SK-N-SH (cell line): ENCODE measurements at regions not wholly inside any gene's neighbourhood (a gene's known extent, or its start where the extent isn't known, plus 50 kb on each side); places are given as distances from the start of the nearest gene placed in this dataset.

Experiments
- CTCF ChIA-PET: fragments of 300-600, 350-600 bp; formaldehyde crosslinking; extraction: SDS; loops from one replicate; lab custom pipeline; 2021; lab: Yijun Ruan, JAX
- POLR2A ChIA-PET: fragments of 350-600 bp; sonication (Branson Sonifier 250); formaldehyde crosslinking; extraction: SDS; loops from one replicate; lab custom pipeline; 2020; ENCODE audit warnings: antibody characterized with exemption, inconsistent platforms; lab: Yijun Ruan, JAX
- DNase-seq: peaks from one replicate; pipeline ENCODE4 v3.0.0; 2012
- H2AFZ ChIP-seq: fragments of 200-600 bp; sonication (generic); 2 replicates; pipeline ENCODE4 v1.8.1; 2016; ENCODE audit warnings: antibody characterized with exemption, mild to moderate bottlenecking, low read depth
- H3F3A ChIP-seq: fragments of 200-600 bp; sonication (generic); replicated peaks from 2 replicates; pipeline ENCODE3; 2016; ENCODE audit warnings: antibody characterized with exemption, mild to moderate bottlenecking; ENCODE audit not compliant: insufficient read depth
- H3K27ac ChIP-seq, 2 experiments: fragments of 200-500 bp in 1 of 2; fragments of 200-600 bp in 1 of 2; sonication (Bioruptor generic) in 1 of 2; sonication (generic), shearing (Covaris generic) in 1 of 2; 2 replicates each; pipeline versions ENCODE4 v1.5.1 to v1.6.1; 2014 to 2016; ENCODE audit warnings: low read depth in 2 of 2, inconsistent platforms in 1 of 2, low read length in 1 of 2, mild to moderate bottlenecking in 1 of 2, mixed read lengths in 1 of 2
- H3K27me3 ChIP-seq: fragments of 200-600 bp; sonication (generic), shearing (Covaris generic); 2 replicates; pipeline ENCODE4 v1.6.1; 2016; ENCODE audit warnings: mixed run types; ENCODE audit not compliant: insufficient read depth
- H3K36me3 ChIP-seq, 2 experiments: fragments of 200-500 bp in 1 of 2; fragments of 200-600 bp in 1 of 2; sonication (Bioruptor generic) in 1 of 2; sonication (generic) in 1 of 2; replicated peaks in 1 of 2; 2 replicates each; pipeline versions ENCODE3 to v1.5.1; 2014 to 2016; ENCODE audit warnings: low read length in 1 of 2, mild to moderate bottlenecking in 1 of 2; ENCODE audit not compliant: insufficient read depth in 2 of 2, control insufficient read depth in 1 of 2
- H3K4me1 ChIP-seq, 2 experiments: fragments of 200-500 bp in 1 of 2; fragments of 200-600 bp in 1 of 2; sonication (Bioruptor generic) in 1 of 2; sonication (generic), shearing (Covaris generic) in 1 of 2; 2 replicates each; pipeline versions ENCODE4 v1.5.1 to v1.6.1; 2014 to 2016; ENCODE audit warnings: low read depth in 1 of 2, low read length in 1 of 2, mixed run types in 1 of 2; ENCODE audit not compliant: insufficient read depth in 2 of 2, control insufficient read depth in 1 of 2
- H3K4me2 ChIP-seq: fragments of 200-600 bp; sonication (generic), shearing (Covaris generic); 2 replicates; pipeline ENCODE4 v1.6.1; 2017; ENCODE audit warnings: mixed run types
- H3K4me3 ChIP-seq, 2 experiments: fragments of 200-500 bp in 1 of 2; fragments of 200-600 bp in 1 of 2; sonication (Bioruptor generic) in 1 of 2; sonication (generic), shearing (Covaris generic) in 1 of 2; 2 replicates each; pipeline versions ENCODE4 v1.5.1 to v1.8.1; 2014 to 2016; ENCODE audit warnings: low read depth in 2 of 2, inconsistent platforms in 1 of 2, low read length in 1 of 2, mild to moderate bottlenecking in 1 of 2, mixed read lengths in 1 of 2, moderate library complexity in 1 of 2
- H3K79me2 ChIP-seq: fragments of 200-600 bp; sonication (generic); 2 replicates; pipeline ENCODE4 v1.8.1; 2017; ENCODE audit warnings: mild to moderate bottlenecking; ENCODE audit not compliant: insufficient read depth
- H3K9ac ChIP-seq: fragments of 200-600 bp; sonication (generic); 2 replicates; pipeline ENCODE4 v1.6.1; 2017; ENCODE audit warnings: mixed run types
- H3K9me2 ChIP-seq: fragments of 200-600 bp; sonication (generic); 2 replicates; pipeline ENCODE4 v1.6.1; 2017; ENCODE audit warnings: mixed run types
- H3K9me3 ChIP-seq: fragments of 200-600 bp; sonication (generic); 2 replicates; pipeline ENCODE4 v1.6.1; 2017; ENCODE audit warnings: mixed run types, mild to moderate bottlenecking, moderate library complexity
- H4K20me1 ChIP-seq: fragments of 200-600 bp; sonication (generic); 2 replicates; pipeline ENCODE4 v1.6.1; 2017; ENCODE audit warnings: mild to moderate bottlenecking, mixed run types; ENCODE audit not compliant: insufficient read depth
- FOXM1 ChIP-seq: IDR thresholded peaks from 2 replicates; pipeline ENCODE4 v1.4.0; 2012; ENCODE audit warnings: low read depth, mild to moderate bottlenecking
- JUND ChIP-seq: IDR thresholded peaks from 2 replicates; pipeline ENCODE4 v1.4.0; 2012
- MAX ChIP-seq: IDR thresholded peaks from 2 replicates; pipeline ENCODE4 v1.4.0; 2012; ENCODE audit warnings: low read depth
- MXI1 ChIP-seq: IDR thresholded peaks from 2 replicates; pipeline ENCODE4 v1.6.1; 2012; ENCODE audit warnings: mild to moderate bottlenecking, low read depth, low read length, improper control_type of control experiment
- NRF1 ChIP-seq: IDR thresholded peaks from 2 replicates; pipeline ENCODE4 v1.6.1; 2012; ENCODE audit warnings: low read depth, mild to moderate bottlenecking, low read length
- PBX3 ChIP-seq: IDR thresholded peaks from 2 replicates; pipeline ENCODE4; 2012
- POLR2AphosphoS5 ChIP-seq: IDR thresholded peaks from 2 replicates; pipeline ENCODE4 v1.6.1; 2012; ENCODE audit warnings: low read depth, low read length
- RAD21 ChIP-seq: IDR thresholded peaks from 2 replicates; pipeline ENCODE4 v1.6.1; 2012; ENCODE audit warnings: mild to moderate bottlenecking, low read length
- RCOR1 ChIP-seq: fragments of 150-350 bp; IDR thresholded peaks from 2 replicates; pipeline ENCODE4 v1.6.1; 2017; ENCODE audit warnings: antibody characterized with exemption, low read length
- RXRA ChIP-seq: IDR thresholded peaks from 2 replicates; pipeline ENCODE4 v1.4.0; 2012; ENCODE audit warnings: low read depth, mild to moderate bottlenecking, borderline replicate concordance
- TEAD4 ChIP-seq: IDR thresholded peaks from 2 replicates; pipeline ENCODE4 v1.4.0; 2012; ENCODE audit warnings: mild to moderate bottlenecking, borderline replicate concordance; ENCODE audit not compliant: insufficient read depth
- YY1 ChIP-seq: IDR thresholded peaks from 2 replicates; pipeline ENCODE4 v1.4.0; 2012; ENCODE audit warnings: low read depth, mild to moderate bottlenecking
- ZBTB33 ChIP-seq: IDR thresholded peaks from 2 replicates; pipeline ENCODE4 v1.4.0; 2012; ENCODE audit warnings: low read depth, borderline replicate concordance
- TF ChIP-seq, protein P1 (sequence below): fragments of 150-350 bp; IDR thresholded peaks from 2 replicates; pipeline ENCODE4 v1.6.1; 2016; ENCODE audit warnings: mild to moderate bottlenecking, low read depth, low read length
- TF ChIP-seq, protein P2 (sequence below): IDR thresholded peaks from 2 replicates; pipeline ENCODE4 v1.6.1; 2012; ENCODE audit warnings: mild to moderate bottlenecking, low read depth, low read length, moderate library complexity
- TF ChIP-seq, protein P3 (sequence below): fragments of 200-600 bp; sonication (generic); IDR thresholded peaks from 2 replicates; pipeline ENCODE4 v1.6.1; 2017; ENCODE audit warnings: antibody characterized with exemption, mild to moderate bottlenecking, moderate library complexity

GRCh38 chr7:41796331-41796730 lies 93.4 kb upstream of the INHBA start:
- CTCF ChIA-PET, result no interaction called here
- H3K9ac ChIP-seq, result no peak overlapping the region
- H3K4me3 ChIP-seq, result no peak overlapping the region
- no peak for TF ChIP-seq ZBTB33
- TF ChIP-seq, protein P1, sequence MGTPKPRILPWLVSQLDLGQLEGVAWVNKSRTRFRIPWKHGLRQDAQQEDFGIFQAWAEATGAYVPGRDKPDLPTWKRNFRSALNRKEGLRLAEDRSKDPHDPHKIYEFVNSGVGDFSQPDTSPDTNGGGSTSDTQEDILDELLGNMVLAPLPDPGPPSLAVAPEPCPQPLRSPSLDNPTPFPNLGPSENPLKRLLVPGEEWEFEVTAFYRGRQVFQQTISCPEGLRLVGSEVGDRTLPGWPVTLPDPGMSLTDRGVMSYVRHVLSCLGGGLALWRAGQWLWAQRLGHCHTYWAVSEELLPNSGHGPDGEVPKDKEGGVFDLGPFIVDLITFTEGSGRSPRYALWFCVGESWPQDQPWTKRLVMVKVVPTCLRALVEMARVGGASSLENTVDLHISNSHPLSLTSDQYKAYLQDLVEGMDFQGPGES, result no peak
- TF ChIP-seq, protein P2, sequence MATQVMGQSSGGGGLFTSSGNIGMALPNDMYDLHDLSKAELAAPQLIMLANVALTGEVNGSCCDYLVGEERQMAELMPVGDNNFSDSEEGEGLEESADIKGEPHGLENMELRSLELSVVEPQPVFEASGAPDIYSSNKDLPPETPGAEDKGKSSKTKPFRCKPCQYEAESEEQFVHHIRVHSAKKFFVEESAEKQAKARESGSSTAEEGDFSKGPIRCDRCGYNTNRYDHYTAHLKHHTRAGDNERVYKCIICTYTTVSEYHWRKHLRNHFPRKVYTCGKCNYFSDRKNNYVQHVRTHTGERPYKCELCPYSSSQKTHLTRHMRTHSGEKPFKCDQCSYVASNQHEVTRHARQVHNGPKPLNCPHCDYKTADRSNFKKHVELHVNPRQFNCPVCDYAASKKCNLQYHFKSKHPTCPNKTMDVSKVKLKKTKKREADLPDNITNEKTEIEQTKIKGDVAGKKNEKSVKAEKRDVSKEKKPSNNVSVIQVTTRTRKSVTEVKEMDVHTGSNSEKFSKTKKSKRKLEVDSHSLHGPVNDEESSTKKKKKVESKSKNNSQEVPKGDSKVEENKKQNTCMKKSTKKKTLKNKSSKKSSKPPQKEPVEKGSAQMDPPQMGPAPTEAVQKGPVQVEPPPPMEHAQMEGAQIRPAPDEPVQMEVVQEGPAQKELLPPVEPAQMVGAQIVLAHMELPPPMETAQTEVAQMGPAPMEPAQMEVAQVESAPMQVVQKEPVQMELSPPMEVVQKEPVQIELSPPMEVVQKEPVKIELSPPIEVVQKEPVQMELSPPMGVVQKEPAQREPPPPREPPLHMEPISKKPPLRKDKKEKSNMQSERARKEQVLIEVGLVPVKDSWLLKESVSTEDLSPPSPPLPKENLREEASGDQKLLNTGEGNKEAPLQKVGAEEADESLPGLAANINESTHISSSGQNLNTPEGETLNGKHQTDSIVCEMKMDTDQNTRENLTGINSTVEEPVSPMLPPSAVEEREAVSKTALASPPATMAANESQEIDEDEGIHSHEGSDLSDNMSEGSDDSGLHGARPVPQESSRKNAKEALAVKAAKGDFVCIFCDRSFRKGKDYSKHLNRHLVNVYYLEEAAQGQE, result no peak
- no peak for TF ChIP-seq MXI1
- TF ChIP-seq RXRA, result no peak
- TF ChIP-seq TEAD4, result no peak
- TF ChIP-seq POLR2AphosphoS5, result no peak
- no peak for TF ChIP-seq MAX
- TF ChIP-seq PBX3, result no peak
- TF ChIP-seq NRF1, result no peak
- TF ChIP-seq, protein P3, sequence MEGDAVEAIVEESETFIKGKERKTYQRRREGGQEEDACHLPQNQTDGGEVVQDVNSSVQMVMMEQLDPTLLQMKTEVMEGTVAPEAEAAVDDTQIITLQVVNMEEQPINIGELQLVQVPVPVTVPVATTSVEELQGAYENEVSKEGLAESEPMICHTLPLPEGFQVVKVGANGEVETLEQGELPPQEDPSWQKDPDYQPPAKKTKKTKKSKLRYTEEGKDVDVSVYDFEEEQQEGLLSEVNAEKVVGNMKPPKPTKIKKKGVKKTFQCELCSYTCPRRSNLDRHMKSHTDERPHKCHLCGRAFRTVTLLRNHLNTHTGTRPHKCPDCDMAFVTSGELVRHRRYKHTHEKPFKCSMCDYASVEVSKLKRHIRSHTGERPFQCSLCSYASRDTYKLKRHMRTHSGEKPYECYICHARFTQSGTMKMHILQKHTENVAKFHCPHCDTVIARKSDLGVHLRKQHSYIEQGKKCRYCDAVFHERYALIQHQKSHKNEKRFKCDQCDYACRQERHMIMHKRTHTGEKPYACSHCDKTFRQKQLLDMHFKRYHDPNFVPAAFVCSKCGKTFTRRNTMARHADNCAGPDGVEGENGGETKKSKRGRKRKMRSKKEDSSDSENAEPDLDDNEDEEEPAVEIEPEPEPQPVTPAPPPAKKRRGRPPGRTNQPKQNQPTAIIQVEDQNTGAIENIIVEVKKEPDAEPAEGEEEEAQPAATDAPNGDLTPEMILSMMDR, result no peak
- no peak for TF ChIP-seq RCOR1
- TF ChIP-seq JUND, result no peak
- no peak for TF ChIP-seq FOXM1
- no peak for TF ChIP-seq RAD21
- no peak for TF ChIP-seq YY1
- TF ChIP-seq, all 33 proteins: peak for 0
- Histone ChIP-seq H3K27ac (no peak overlapping the region), H3K9me2 (no peaks in the 10 kb centered on the region), H3K4me2 (no peak overlapping the region), H2AFZ (no peak overlapping the region), H3K36me3 (no peaks in the 10 kb centered on the region), H3K27me3 (no peaks in the 10 kb centered on the region), H3K4me1 (peaks cover 0 to 14% of the 10 kb centered on the region in 2 experiments; a peak in 1 of 4 replicates), H3F3A (no peaks in the 10 kb centered on the region), H4K20me1 (no peaks in the 10 kb centered on the region), H3K9me3 (no peaks in the 10 kb centered on the region), H3K79me2 (no peaks in the 10 kb centered on the region)
- POLR2A ChIA-PET, result no interaction called here
- DNase-seq, result no peak
